ENCODE measurements at regions not wholly inside any gene's neighbourhood (a gene's known extent, or its start where the extent isn't known, plus 50 kb on each side); places are given as distances from the start of the nearest gene placed in this dataset.

DNA sequence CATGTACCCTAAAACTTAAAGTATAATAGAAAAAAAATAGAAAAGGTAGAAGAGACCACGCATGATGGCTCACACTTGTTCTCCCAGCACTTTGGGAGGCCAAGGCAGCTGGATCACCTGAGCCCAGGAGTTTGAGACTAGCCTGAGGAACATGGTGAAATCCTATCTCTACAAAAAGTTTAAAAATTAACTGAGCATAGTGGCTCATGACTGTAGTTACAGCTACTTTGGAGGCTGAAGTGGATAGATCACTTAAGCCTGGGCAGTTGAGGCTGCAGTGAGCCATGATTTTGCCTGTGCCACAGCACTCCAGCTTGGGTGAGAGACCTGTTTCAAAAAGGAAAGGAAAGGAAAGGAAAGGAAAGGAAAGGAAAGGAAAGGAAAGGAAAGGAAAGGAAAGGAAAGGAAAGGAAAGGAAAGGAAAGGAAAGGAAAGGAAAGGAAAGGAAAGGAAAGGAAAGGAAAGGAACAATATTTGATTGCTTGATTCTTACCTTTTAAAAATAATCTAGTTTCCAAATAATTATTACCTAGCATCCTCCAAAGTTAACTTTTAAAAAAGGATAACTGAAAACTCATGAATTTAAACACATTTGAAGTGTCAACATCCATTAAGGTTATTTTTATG, 99.9 kb upstream of the PAX6 start:
- DNase-seq: no peak
- Mint-ChIP-seq H3K27ac (no peak overlapping the region), H3K9me3 (peaks cover 2% of the 10 kb centered on the region), H3K36me3 (ENCODE audit: low read depth) (no peaks in the 10 kb centered on the region), H3K4me3 (no peak overlapping the region), H3K27me3 (peaks cover 7% of the 10 kb centered on the region), H3K4me1 (no peaks in the 10 kb centered on the region)
- ChIA-PET CTCF (no interaction called here), POLR2A (no interaction called here)

DNA sequence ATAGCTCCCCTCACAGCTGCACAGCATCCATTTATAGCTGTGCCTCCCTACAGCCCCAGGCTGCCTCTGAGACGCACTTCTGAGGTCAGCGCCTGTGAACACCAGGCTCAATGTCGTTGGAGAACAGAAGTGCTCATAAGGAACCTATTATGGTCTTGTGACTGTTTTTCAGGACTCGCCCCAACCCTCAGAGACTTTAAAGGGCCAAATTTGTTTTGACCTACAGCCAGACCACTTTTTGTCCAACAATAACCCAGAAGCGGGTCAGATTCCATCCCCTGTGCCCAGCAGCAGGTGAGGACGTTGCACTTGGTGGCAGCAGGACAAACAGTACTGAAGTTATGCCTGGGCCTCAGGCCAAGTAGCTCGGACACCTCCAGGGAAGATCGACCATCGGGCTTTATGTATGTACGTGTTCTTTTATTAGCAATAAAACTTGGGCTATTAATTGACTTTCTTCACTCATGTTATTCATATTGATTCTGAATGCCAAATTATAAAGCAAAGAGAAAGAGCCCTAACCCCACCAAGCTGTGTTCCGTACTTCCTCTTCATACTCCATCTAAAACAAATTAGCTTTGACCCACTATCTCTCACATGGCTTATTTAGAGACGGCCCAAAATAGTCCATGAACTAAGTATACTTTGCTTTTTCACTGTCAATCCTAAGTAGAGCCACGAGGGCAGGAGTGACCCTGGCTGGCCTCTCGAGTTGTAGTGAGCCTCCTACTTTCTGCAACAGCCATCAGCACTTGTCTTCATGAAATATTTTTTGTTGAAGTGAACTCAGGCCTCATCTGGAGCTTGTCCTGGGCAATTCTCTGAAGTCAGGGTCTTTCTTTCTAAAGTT, 92.3 kb upstream of the PAX6 start:
- no peaks in the 10 kb centered on the region for H3K4me1 Mint-ChIP-seq
- no peak overlapping the region for H3K27ac Mint-ChIP-seq
- ChIA-PET CTCF (interaction anchor here (0.9 to 1.0 kb wide), 2 partner anchors 11 to 15 kb away, joined by 3 to 4 read pairs; no protein-coding TSS in a partner anchor), POLR2A (no interaction called here)
- peaks cover 3% of the 10 kb centered on the region for H3K27me3 Mint-ChIP-seq
- H3K4me3 Mint-ChIP-seq: no peak overlapping the region
- H3K36me3 Mint-ChIP-seq (ENCODE audit: low read depth): no peaks in the 10 kb centered on the region
- no peak for DNase-seq
- H3K9me3 Mint-ChIP-seq: peaks cover 2% of the 10 kb centered on the region

DNA sequence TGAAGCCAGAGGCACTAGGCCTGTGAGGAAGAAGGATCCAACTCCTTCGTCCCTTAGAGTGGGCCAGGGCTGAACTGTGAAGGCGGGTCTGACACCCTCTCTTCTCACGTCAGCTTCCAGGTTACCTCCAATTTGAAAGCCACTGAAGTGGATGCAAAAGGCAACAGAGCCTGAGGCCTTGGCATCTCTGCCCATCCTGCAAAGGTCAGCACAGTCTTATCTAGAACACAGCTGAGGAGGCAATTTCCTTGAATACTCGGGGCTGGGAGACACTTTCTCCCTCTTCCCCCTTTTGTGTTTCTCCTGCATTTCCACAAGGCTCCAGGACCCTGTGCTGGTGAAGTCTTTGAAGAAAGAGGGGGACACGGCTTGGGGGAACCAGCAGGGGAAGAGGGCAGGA, 91.6 kb upstream of the PAX6 start:
- no peak for DNase-seq
- Mint-ChIP-seq H3K4me3 (no peak overlapping the region), H3K27ac (no peak overlapping the region), H3K4me1 (no peaks in the 10 kb centered on the region), H3K36me3 (ENCODE audit: low read depth) (no peaks in the 10 kb centered on the region), H3K9me3 (no peaks in the 10 kb centered on the region), H3K27me3 (peaks cover 1% of the 10 kb centered on the region)
- ChIA-PET CTCF (no interaction called here), POLR2A (no interaction called here)

- Mint-ChIP-seq H3K27ac (no peak overlapping the region), H3K27me3 (no peaks in the 10 kb centered on the region), H3K4me3 (no peak overlapping the region), H3K36me3 (ENCODE audit: low read depth) (no peaks in the 10 kb centered on the region), H3K9me3 (no peaks in the 10 kb centered on the region), H3K4me1 (no peaks in the 10 kb centered on the region)
- no peak for DNase-seq
- POLR2A ChIA-PET: no interaction called here
- CTCF ChIA-PET: no interaction called here
Observed at GRCh38 chr11:31895926-31896325, 84.8 kb upstream of the PAX6 start.

GRCh38 chr11:31887180-31887579, 76.1 kb upstream of the PAX6 start:
- POLR2A ChIA-PET: no interaction called here
- CTCF ChIA-PET: no interaction called here
- Mint-ChIP-seq H3K27me3 (peaks cover 4% of the 10 kb centered on the region), H3K9me3 (no peaks in the 10 kb centered on the region), H3K4me3 (no peak overlapping the region), H3K4me1 (no peaks in the 10 kb centered on the region), H3K36me3 (ENCODE audit: low read depth) (no peaks in the 10 kb centered on the region), H3K27ac (no peak overlapping the region)
- DNase-seq: no peak

GRCh38 chr11:31884080-31884479, 73.0 kb upstream of the PAX6 start:
- no peak overlapping the region for H3K4me3 Mint-ChIP-seq
- ChIA-PET POLR2A (no interaction called here), CTCF (no interaction called here)
- no peaks in the 10 kb centered on the region for H3K36me3 Mint-ChIP-seq (ENCODE audit: low read depth)
- H3K9me3 Mint-ChIP-seq: no peaks in the 10 kb centered on the region
- H3K27me3 Mint-ChIP-seq: peaks cover 2% of the 10 kb centered on the region
- DNase-seq: no peak
- no peak overlapping the region for H3K27ac Mint-ChIP-seq
- no peaks in the 10 kb centered on the region for H3K4me1 Mint-ChIP-seq

- no peak for DNase-seq
- ChIA-PET POLR2A (no interaction called here), CTCF (no interaction called here)
- Mint-ChIP-seq H3K9me3 (no peaks in the 10 kb centered on the region), H3K27me3 (peaks cover under 1% of the 10 kb centered on the region), H3K4me1 (no peaks in the 10 kb centered on the region), H3K27ac (no peak overlapping the region), H3K36me3 (ENCODE audit: low read depth) (no peaks in the 10 kb centered on the region), H3K4me3 (no peak overlapping the region)
Observed at GRCh38 chr11:31883435-31883834, 72.3 kb upstream of the PAX6 start.

GRCh38 chr11:31882951-31883392, 71.8 kb upstream of the PAX6 start:
- H3K36me3 Mint-ChIP-seq (ENCODE audit: low read depth): no peaks in the 10 kb centered on the region
- CTCF ChIA-PET: no interaction called here
- no peak for DNase-seq
- no peaks in the 10 kb centered on the region for H3K9me3 Mint-ChIP-seq
- H3K27ac Mint-ChIP-seq: no peak overlapping the region
- no peaks in the 10 kb centered on the region for H3K4me1 Mint-ChIP-seq
- POLR2A ChIA-PET: no interaction called here
- H3K4me3 Mint-ChIP-seq: no peak overlapping the region
- peaks cover 4% of the 10 kb centered on the region for H3K27me3 Mint-ChIP-seq

DNA sequence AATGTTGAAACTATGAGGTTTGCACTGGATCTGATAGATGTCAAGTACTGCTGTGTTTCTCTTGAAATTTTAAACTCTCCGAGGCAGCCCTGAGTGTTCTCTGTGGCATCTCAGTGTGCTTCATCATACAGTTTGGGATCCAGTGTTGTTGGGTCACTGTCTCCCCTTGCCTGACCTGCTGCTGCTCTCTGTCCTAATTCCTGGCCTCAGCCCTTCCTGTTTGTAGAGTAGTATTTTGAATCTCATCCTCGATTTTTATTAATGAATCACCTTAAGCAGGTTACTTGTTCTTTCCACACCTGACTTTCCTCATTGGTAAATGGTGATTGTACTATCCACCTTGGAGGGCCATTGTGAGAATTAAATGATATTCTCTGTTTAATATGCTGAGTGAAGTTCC, 70.7 kb upstream of the PAX6 start:
- CTCF ChIA-PET: no interaction called here
- no peaks in the 10 kb centered on the region for H3K36me3 Mint-ChIP-seq (ENCODE audit: low read depth)

GRCh38 chr11:31879681-31880080, 68.6 kb upstream of the PAX6 start:
- H3K27ac Mint-ChIP-seq: no peak overlapping the region
- CTCF ChIA-PET: no interaction called here
- H3K4me3 Mint-ChIP-seq: no peak overlapping the region
- POLR2A ChIA-PET: no interaction called here
- DNase-seq: no peak
- peaks cover 21% of the 10 kb centered on the region for H3K27me3 Mint-ChIP-seq
- H3K4me1 Mint-ChIP-seq: no peaks in the 10 kb centered on the region
- no peaks in the 10 kb centered on the region for H3K36me3 Mint-ChIP-seq (ENCODE audit: low read depth)
- H3K9me3 Mint-ChIP-seq: no peaks in the 10 kb centered on the region

More for the DNA sequence above, 70.7 kb upstream of the PAX6 start:
- no peak overlapping the region for H3K4me3 Mint-ChIP-seq
- POLR2A ChIA-PET: no interaction called here
- H3K27me3 Mint-ChIP-seq: peaks cover 6% of the 10 kb centered on the region
- H3K27ac Mint-ChIP-seq: no peak overlapping the region
- no peaks in the 10 kb centered on the region for H3K4me1 Mint-ChIP-seq
- H3K9me3 Mint-ChIP-seq: no peaks in the 10 kb centered on the region
- no peak for DNase-seq

- H3K9me3 Mint-ChIP-seq: no peaks in the 10 kb centered on the region
- POLR2A ChIA-PET: no interaction called here
- H3K36me3 Mint-ChIP-seq (ENCODE audit: low read depth): no peaks in the 10 kb centered on the region
- DNase-seq: no peak
- no peaks in the 10 kb centered on the region for H3K4me1 Mint-ChIP-seq
- H3K27me3 Mint-ChIP-seq: peaks cover 26% of the 10 kb centered on the region
- no peak overlapping the region for H3K27ac Mint-ChIP-seq
- H3K4me3 Mint-ChIP-seq: no peak overlapping the region
- CTCF ChIA-PET: no interaction called here
Observed at GRCh38 chr11:31877863-31878262, 66.7 kb upstream of the PAX6 start.

- DNase-seq: no peak
- H3K9me3 Mint-ChIP-seq: no peaks in the 10 kb centered on the region
- H3K36me3 Mint-ChIP-seq (ENCODE audit: low read depth): no peaks in the 10 kb centered on the region
- H3K27me3 Mint-ChIP-seq: peaks cover 33% of the 10 kb centered on the region
- no peak overlapping the region for H3K27ac Mint-ChIP-seq
- H3K4me3 Mint-ChIP-seq: no peak overlapping the region
- POLR2A ChIA-PET: no interaction called here
- no peaks in the 10 kb centered on the region for H3K4me1 Mint-ChIP-seq
- CTCF ChIA-PET: no interaction called here
Observed at GRCh38 chr11:31877083-31877482, 66.0 kb upstream of the PAX6 start.

DNA sequence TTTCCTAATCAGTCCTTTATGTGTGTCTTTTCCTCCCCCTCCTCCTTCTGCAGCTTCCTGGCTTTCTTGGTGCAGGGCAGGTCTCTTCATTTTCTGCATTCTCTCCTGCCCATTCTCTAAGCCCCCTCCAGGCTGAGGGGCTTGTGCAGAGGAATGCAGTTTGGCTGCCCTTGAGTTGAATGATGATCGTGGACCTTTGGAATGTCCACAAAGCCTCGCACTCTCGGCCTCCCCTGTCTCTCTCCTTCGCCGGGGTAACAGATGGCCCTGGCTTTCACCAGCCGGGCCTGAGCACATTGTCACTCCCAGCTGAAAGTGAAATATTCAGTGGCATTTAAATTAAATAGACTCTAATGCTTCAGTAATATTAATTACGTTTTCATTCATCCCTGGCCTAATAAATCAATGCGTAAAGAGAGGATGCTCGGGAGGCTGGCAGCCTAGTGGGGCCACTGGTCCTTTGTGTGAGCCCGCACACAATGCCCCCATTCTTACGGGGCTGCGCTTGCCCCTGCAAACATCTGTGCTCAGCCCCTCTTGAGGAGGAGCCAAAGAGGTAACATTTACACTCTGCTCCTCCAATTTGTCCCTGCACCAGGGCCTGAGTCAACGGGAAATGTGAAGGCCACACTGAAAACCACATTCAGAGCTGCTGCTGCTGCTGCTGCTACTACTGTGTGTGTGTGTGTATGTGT, 64.9 kb upstream of the PAX6 start:
- H3K27ac Mint-ChIP-seq: no peak overlapping the region
- DNase-seq: no peak
- H3K27me3 Mint-ChIP-seq: peaks cover 36% of the 10 kb centered on the region
- POLR2A ChIA-PET: no interaction called here
- H3K9me3 Mint-ChIP-seq: no peaks in the 10 kb centered on the region
- CTCF ChIA-PET: no interaction called here
- H3K4me3 Mint-ChIP-seq: no peak overlapping the region
- no peaks in the 10 kb centered on the region for H3K4me1 Mint-ChIP-seq
- no peaks in the 10 kb centered on the region for H3K36me3 Mint-ChIP-seq (ENCODE audit: low read depth)
